Naive thymus-derived CD4-positive, alpha-beta T cell (primary cell): ENCODE measurements at regions not wholly inside any gene's neighbourhood (a gene's known extent, or its start where the extent isn't known, plus 50 kb on each side); places are given as distances from the start of the nearest gene placed in this dataset.
A peak's percentile ranks its signal among the peaks of the same experiment; 100 is the strongest.
"Not testable (repeated sequence)": the region's sequence is repeated elsewhere in the genome, so short reads cannot be mapped to it uniquely, and the experiment has no call there.

ENCODE experiments used
- ATAC-seq: fragments of 150-1000 bp; cut with Tn5 transposase; 2 replicates; pipeline ENCODE4 v1.10.0; 2021; ENCODE audit warnings: mild to moderate bottlenecking, moderate library complexity
- CTCF ChIA-PET: fragments of 350-600 bp; sonication (Branson Sonifier 250); formaldehyde crosslinking; loops from one replicate; lab custom pipeline; 2021; ENCODE audit warnings: antibody characterized with exemption; lab: Charles Lee
- POLR2A ChIA-PET: fragments of 350-600 bp; sonication (Branson Sonifier 250); formaldehyde crosslinking; loops from one replicate; lab custom pipeline; 2021; ENCODE audit warnings: antibody characterized with exemption, inconsistent platforms; lab: Charles Lee
- DNase-seq, 9 donors: peaks; one replicate each; pipeline versions ENCODE4 v3.0.0 to v3.0.0-alpha.2; 2020 to 2022; ENCODE audit warnings: mixed read lengths in 1 of 9
- H3K27ac ChIP-seq: one replicate; pipeline ENCODE4 v1.7.0; 2013; ENCODE audit warnings: mild to moderate bottlenecking, low read depth, low read length, moderate library complexity
- H3K27me3 ChIP-seq, 2 donors: one replicate each; pipeline ENCODE4 v1.7.0; 2013; ENCODE audit warnings: low read length in 2 of 2, mild to moderate bottlenecking in 2 of 2, moderate library complexity in 2 of 2; ENCODE audit not compliant: control insufficient read depth in 2 of 2, insufficient read depth in 2 of 2
- H3K36me3 ChIP-seq, 3 experiments: 1 replicate in 2 of 3; 2 replicates in 1 of 3; pipeline ENCODE4 v1.7.0; 2013; ENCODE audit warnings: low read length in 3 of 3, mild to moderate bottlenecking in 3 of 3, moderate library complexity in 1 of 3; ENCODE audit not compliant: insufficient read depth in 3 of 3, control insufficient read depth in 2 of 3
- H3K4me1 ChIP-seq, 2 donors: one replicate each; pipeline ENCODE4 v1.7.0; 2013; ENCODE audit warnings: low read length in 2 of 2, mild to moderate bottlenecking in 2 of 2, moderate library complexity in 1 of 2; ENCODE audit not compliant: control insufficient read depth in 2 of 2, insufficient read depth in 2 of 2
- H3K4me3 ChIP-seq: 2 replicates; pipeline ENCODE4 v1.7.0; 2013; ENCODE audit warnings: mild to moderate bottlenecking, low read length
- H3K9me3 ChIP-seq, 3 experiments: 1 replicate in 2 of 3; 2 replicates in 1 of 3; pipeline ENCODE4 v1.7.0; 2013; ENCODE audit warnings: low read length in 3 of 3; ENCODE audit not compliant: control insufficient read depth in 2 of 3
- H3K27ac Mint-ChIP-seq, 9 donors: one replicate each; pipeline ENCODE4 v1.8.0; 2020 to 2022; ENCODE audit warnings: mixed read lengths in 9 of 9, mild to moderate bottlenecking in 8 of 9, moderate library complexity in 5 of 9, inconsistent platforms in 2 of 9
- H3K27me3 Mint-ChIP-seq, 5 donors: one replicate each; pipeline ENCODE4 v1.8.0; 2021 to 2022; ENCODE audit warnings: mixed read lengths in 5 of 5, mild to moderate bottlenecking in 1 of 5
- H3K36me3 Mint-ChIP-seq, 5 donors: one replicate each; pipeline ENCODE4 v1.8.0; 2020 to 2022; ENCODE audit warnings: mixed read lengths in 5 of 5, mild to moderate bottlenecking in 3 of 5, inconsistent platforms in 1 of 5
- H3K4me1 Mint-ChIP-seq, 7 donors: one replicate each; pipeline ENCODE4 v1.8.0; 2020 to 2022; ENCODE audit warnings: mixed read lengths in 7 of 7, mild to moderate bottlenecking in 3 of 7, inconsistent platforms in 1 of 7
- H3K4me3 Mint-ChIP-seq, 10 donors: one replicate each; pipeline ENCODE4 v1.8.0; 2020 to 2022; ENCODE audit warnings: mild to moderate bottlenecking in 10 of 10, mixed read lengths in 10 of 10, moderate library complexity in 6 of 10, inconsistent platforms in 2 of 10
- H3K9me3 Mint-ChIP-seq, 11 donors: one replicate each; pipeline ENCODE4 v1.8.0; 2020 to 2022; ENCODE audit warnings: mixed read lengths in 11 of 11, mild to moderate bottlenecking in 4 of 11, inconsistent platforms in 1 of 11, moderate library complexity in 1 of 11
- intact Hi-C, 2 donors: fragments of 100-400 bp; cut with micrococcal nuclease; formaldehyde crosslinking; loops; one replicate each; pipeline ENCODE4 v1.15.1; 2023

GRCh38 chr7:65647153-65647964 is 225.5 kb upstream of the VKORC1L1 start:
- peaks cover 2 to 11% (median 5%) of the 10 kb centered on the region in 11 donors for H3K9me3 Mint-ChIP-seq
- H3K27me3 ChIP-seq, intact Hi-C loops, ATAC-seq, H3K36me3 ChIP-seq, H3K4me1 ChIP-seq, H3K36me3 Mint-ChIP-seq, H3K4me3 Mint-ChIP-seq, CTCF ChIA-PET, H3K4me3 ChIP-seq, H3K27me3 Mint-ChIP-seq, DNase-seq, POLR2A ChIA-PET, H3K9me3 ChIP-seq, H3K4me1 Mint-ChIP-seq, H3K27ac ChIP-seq, H3K27ac Mint-ChIP-seq: not testable (repeated sequence)

DNA sequence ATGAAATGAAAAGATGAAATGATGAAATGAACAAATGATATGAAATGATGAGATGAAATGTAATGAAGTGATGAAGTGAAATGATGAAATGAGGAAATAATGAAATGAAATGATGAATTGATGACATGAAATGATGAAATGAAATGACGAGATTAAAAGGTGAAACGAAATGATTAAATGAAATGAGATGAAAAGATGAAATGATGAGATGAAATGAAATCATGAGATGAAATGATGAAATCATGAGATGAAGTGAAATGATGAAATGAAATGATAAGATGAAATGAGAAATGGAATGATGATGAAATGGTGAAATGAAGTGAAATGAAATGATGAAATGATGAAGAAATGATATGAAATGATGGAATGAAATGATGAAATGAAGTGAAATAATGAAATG is 221.7 kb upstream of the VKORC1L1 start:
- H3K36me3 ChIP-seq, H3K4me1 ChIP-seq, intact Hi-C loops, H3K4me3 ChIP-seq, DNase-seq, POLR2A ChIA-PET, H3K36me3 Mint-ChIP-seq, H3K27me3 Mint-ChIP-seq, CTCF ChIA-PET, ATAC-seq, H3K4me1 Mint-ChIP-seq, H3K9me3 ChIP-seq, H3K27ac ChIP-seq, H3K27me3 ChIP-seq: not testable (repeated sequence)
- peak overlapping the region in 1 of 10 donors; percentile 2 for H3K4me3 Mint-ChIP-seq
- peak overlapping the region in 2 of 9 donors; percentile 21 to 60 for H3K27ac Mint-ChIP-seq
- peaks cover 2 to 11% (median 5%) of the 10 kb centered on the region in 11 donors for H3K9me3 Mint-ChIP-seq

DNA sequence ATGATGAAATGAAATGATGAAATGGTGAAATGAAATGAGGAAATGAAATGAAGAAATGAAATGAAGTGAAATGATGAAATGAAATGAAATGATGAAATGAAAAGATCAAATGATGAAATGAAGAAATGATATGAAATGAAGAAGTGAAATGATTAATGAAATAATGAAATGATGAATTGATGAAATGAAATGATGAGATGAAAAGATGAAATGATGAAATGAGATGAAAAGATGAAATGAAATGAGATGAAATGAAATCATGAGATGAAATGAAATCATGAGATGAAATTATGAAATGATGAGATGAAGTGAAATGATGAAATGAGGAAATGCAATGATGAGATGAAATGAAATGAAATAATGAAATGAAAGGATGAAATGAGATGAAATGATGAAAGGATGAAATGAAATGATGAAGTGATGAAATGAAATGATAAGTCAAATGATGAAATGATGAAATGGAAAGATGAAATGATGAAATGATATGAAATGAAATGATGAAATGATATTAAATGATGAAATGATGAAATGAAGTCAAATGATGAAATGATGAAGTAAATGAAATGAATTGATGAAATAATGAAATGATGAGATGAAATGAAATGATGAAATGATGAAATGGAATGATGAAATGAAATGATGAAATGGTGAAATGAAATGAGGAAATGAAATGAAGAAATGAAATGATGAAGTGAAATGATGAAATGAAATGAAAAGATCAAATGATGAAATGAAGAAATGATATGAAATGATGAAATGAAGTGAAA is 220.9 kb upstream of the VKORC1L1 start:
- CTCF ChIA-PET, H3K9me3 ChIP-seq, H3K27me3 Mint-ChIP-seq, H3K36me3 Mint-ChIP-seq, H3K27ac ChIP-seq, H3K4me3 Mint-ChIP-seq, H3K36me3 ChIP-seq, H3K4me1 Mint-ChIP-seq, H3K4me3 ChIP-seq, H3K27ac Mint-ChIP-seq, H3K27me3 ChIP-seq, POLR2A ChIA-PET, ATAC-seq, intact Hi-C loops, DNase-seq, H3K4me1 ChIP-seq: not testable (repeated sequence)
- peaks cover 2 to 11% (median 5%) of the 10 kb centered on the region in 11 donors for H3K9me3 Mint-ChIP-seq

DNA sequence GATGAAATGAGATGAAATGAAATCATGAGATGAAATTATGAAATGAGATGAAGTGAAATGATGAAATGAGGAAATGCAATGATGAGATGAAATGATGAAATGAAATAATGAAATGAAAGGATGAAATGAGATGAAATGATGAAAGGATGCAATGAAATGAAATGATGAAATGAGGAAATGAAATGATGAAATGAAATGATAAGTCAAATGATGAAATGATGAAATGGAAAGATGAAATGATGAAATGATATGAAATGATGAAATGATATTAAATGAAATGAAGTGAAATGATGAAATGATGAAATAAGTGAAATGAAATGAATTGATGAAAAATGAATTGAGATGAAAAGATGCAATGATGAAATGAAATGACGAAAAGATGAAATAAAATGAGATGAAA is 220.2 kb upstream of the VKORC1L1 start:
- intact Hi-C loops, CTCF ChIA-PET: not testable (repeated sequence)
- peaks cover 2 to 11% (median 5%) of the 10 kb centered on the region in 11 donors for H3K9me3 Mint-ChIP-seq

GRCh38 chr7:65656494-65657188 is 216.2 kb upstream of the VKORC1L1 start:
- POLR2A ChIA-PET, H3K27ac ChIP-seq, H3K4me3 ChIP-seq, H3K4me1 Mint-ChIP-seq, H3K36me3 ChIP-seq, H3K9me3 ChIP-seq, H3K27me3 Mint-ChIP-seq, intact Hi-C loops, DNase-seq, H3K27me3 ChIP-seq, ATAC-seq, H3K9me3 Mint-ChIP-seq, H3K4me3 Mint-ChIP-seq, H3K27ac Mint-ChIP-seq, H3K4me1 ChIP-seq, H3K36me3 Mint-ChIP-seq, CTCF ChIA-PET: not testable (repeated sequence)

More for the DNA sequence above, 220.2 kb upstream of the VKORC1L1 start:
- H3K4me3 Mint-ChIP-seq, H3K27ac ChIP-seq, H3K9me3 ChIP-seq, H3K27me3 Mint-ChIP-seq, H3K4me1 ChIP-seq, H3K4me1 Mint-ChIP-seq, ATAC-seq, H3K36me3 ChIP-seq, H3K27ac Mint-ChIP-seq, POLR2A ChIA-PET, H3K36me3 Mint-ChIP-seq, H3K27me3 ChIP-seq, H3K4me3 ChIP-seq, DNase-seq: not testable (repeated sequence)

DNA sequence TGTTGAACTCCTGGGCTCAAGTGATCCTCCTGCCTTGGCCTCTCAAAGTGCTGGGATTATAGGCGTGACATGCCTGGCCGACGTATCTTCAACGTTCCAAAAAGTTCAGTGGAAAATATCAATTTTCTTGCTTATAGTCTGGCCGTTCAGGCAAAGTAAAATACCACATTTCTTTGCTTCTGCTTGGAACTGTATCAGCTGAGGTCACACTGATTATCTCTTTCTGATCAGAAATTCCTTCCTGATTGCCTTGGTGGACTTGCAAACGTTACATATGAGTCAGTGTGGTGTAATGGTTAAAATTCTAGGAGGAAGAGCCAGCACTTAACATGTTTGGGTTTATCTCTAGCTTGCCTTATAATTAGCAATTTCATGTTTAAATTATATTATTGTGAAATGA is 189.5 kb upstream of the VKORC1L1 start:
- H3K4me3 Mint-ChIP-seq, DNase-seq, ATAC-seq, H3K27me3 Mint-ChIP-seq, H3K27ac ChIP-seq, H3K9me3 ChIP-seq, H3K36me3 Mint-ChIP-seq, H3K27me3 ChIP-seq, H3K27ac Mint-ChIP-seq, intact Hi-C loops, H3K36me3 ChIP-seq, POLR2A ChIA-PET, H3K9me3 Mint-ChIP-seq, H3K4me3 ChIP-seq, CTCF ChIA-PET, H3K4me1 ChIP-seq, H3K4me1 Mint-ChIP-seq: not testable (repeated sequence)
